ENCODE measurements at regions not wholly inside any gene's neighbourhood (a gene's known extent, or its start where the extent isn't known, plus 50 kb on each side); places are given as distances from the start of the nearest gene placed in this dataset.

- Histone ChIP-seq H3K27me3 (ENCODE audit: control insufficient read depth in 4 of 4, insufficient read depth in 4 of 4, low read length in 3 of 4) (no peaks in the 10 kb centered on the region), H3K4me1 (ENCODE audit: control insufficient read depth in 4 of 4, insufficient read depth in 4 of 4, low read length in 3 of 4) (no peaks in the 10 kb centered on the region), H3K4me3 (ENCODE audit: low read depth in 1 of 3, low read length in 3 of 3) (no peak overlapping the region), H3K9me3 (ENCODE audit: control insufficient read depth in 4 of 4, low read length in 3 of 4) (no peaks in the 10 kb centered on the region), H3K36me3 (ENCODE audit: control insufficient read depth in 4 of 4, insufficient read depth in 3 of 4, low read depth in 1 of 4, low read length in 3 of 4) (no peaks in the 10 kb centered on the region), H3K9ac (ENCODE audit: low read depth in 1 of 2, low read length in 2 of 2) (no peak overlapping the region), H3K27ac (ENCODE audit: low read depth in 1 of 2, low read length in 2 of 2) (no peak overlapping the region)
- TF ChIP-seq RAD21 (IDR thresholded peaks at IDR 0.05) (no peak), CTCF (IDR thresholded peaks at IDR 0.05; ENCODE audit: low read depth, low read length, missing input control) (no peak), HNF4A (conservative IDR thresholded peaks at IDR 0.05) (no peak), SP1 (IDR thresholded peaks at IDR 0.05) (no peak), ATF3 (IDR thresholded peaks at IDR 0.05) (no peak), ZBTB33 (IDR thresholded peaks at IDR 0.05) (no peak), MAX (IDR thresholded peaks at IDR 0.05) (no peak), FOXA1 (IDR thresholded peaks at IDR 0.05) (no peak), REST (IDR thresholded peaks at IDR 0.05) (no peak), FOXA2 (IDR thresholded peaks at IDR 0.05) (no peak), EGR1 (IDR thresholded peaks at IDR 0.05; ENCODE audit: low read depth in 2 of 2) (no peak), GABPA (IDR thresholded peaks at IDR 0.05 in 1 of 2, conservative IDR thresholded peaks at IDR 0.05 in 1 of 2) (no peak), YY1 (IDR thresholded peaks at IDR 0.05) (no peak), HNF4G (IDR thresholded peaks at IDR 0.05) (no peak)
- no peak for DNase-seq (ENCODE audit: low spot score)
- 26% methylated on average over 1 of the region's 1 CpG for WGBS
These were observed 1362.0 kb downstream of the CDH8 start for GRCh38 chr16:60674241-60674640.

DNA sequence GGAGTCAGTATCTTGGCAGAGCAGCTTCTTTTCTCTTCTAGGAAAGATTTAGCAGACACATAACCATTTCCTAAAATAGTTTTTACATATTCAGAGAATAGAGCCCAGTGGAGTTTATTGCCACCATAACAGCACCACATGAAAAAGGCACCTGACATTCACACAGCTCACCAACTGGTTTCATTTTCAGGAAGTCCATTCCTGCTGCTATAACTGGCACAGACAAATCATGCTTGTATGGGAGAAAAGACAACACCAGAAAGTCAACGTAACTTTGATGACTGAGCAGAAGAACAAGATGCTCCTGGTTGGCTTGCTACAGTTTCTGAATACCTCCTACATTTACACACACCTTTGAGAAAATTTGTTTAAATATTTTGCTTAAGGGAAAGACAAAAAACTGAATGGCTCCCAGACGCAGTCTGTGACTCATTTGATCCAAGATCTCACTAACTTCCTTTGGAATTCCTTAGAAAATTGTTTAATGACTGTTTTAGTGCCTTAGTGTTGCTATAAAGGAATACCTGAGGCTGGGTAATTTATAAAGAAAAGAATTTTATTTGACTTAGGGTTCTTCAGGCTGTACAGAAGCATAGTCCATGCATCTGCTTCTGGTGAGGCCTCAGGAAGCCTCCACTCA is 1380.6 kb downstream of the CDH8 start:
- Histone ChIP-seq H3K27ac (ENCODE audit: low read depth in 1 of 2, low read length in 2 of 2) (no peak overlapping the region), H3K4me1 (ENCODE audit: control insufficient read depth in 4 of 4, insufficient read depth in 4 of 4, low read length in 3 of 4) (no peaks in the 10 kb centered on the region), H3K9ac (ENCODE audit: low read depth in 1 of 2, low read length in 2 of 2) (no peak overlapping the region), H3K4me3 (ENCODE audit: low read depth in 1 of 3, low read length in 3 of 3) (no peak overlapping the region), H3K27me3 (ENCODE audit: control insufficient read depth in 4 of 4, insufficient read depth in 4 of 4, low read length in 3 of 4) (no peaks in the 10 kb centered on the region), H3K36me3 (ENCODE audit: control insufficient read depth in 4 of 4, insufficient read depth in 3 of 4, low read depth in 1 of 4, low read length in 3 of 4) (no peaks in the 10 kb centered on the region), H3K9me3 (ENCODE audit: control insufficient read depth in 4 of 4, low read length in 3 of 4) (no peaks in the 10 kb centered on the region)
- WGBS: 38% methylated on average over 2 of the region's 2 CpGs
- TF ChIP-seq NR2F2 (IDR thresholded peaks at IDR 0.05) (no peak), JUND (IDR thresholded peaks at IDR 0.05) (no peak), YY1 (IDR thresholded peaks at IDR 0.05) (no peak), CTCF (IDR thresholded peaks at IDR 0.05; ENCODE audit: low read depth, low read length, missing input control) (no peak), FOXA1 (IDR thresholded peaks at IDR 0.05) (no peak), FOXA2 (IDR thresholded peaks at IDR 0.05) (no peak), GABPA (IDR thresholded peaks at IDR 0.05 in 1 of 2, conservative IDR thresholded peaks at IDR 0.05 in 1 of 2) (no peak), RAD21 (IDR thresholded peaks at IDR 0.05) (no peak), SP1 (IDR thresholded peaks at IDR 0.05) (no peak)
- DNase-seq (ENCODE audit: low spot score): no peak

All from liver (tissue), 8 donors.